Sigmoid colon (tissue), 4 donors: ENCODE measurements at regions not wholly inside any gene's neighbourhood (a gene's known extent, or its start where the extent isn't known, plus 50 kb on each side); places are given as distances from the start of the nearest gene placed in this dataset.

Experiments used
- CTCF ChIP-seq, 4 experiments: fragments of 450-650 bp in 3 of 4; fragments of 200-600 bp in 1 of 4; IDR thresholded peaks; one replicate each; pipeline ENCODE4 v1.5.1; 2016 to 2019; ENCODE audit warnings: antibody characterized with exemption in 4 of 4, mild to moderate bottlenecking in 3 of 4, moderate library complexity in 2 of 4
- EP300 ChIP-seq, 4 donors: sonication (generic); formaldehyde crosslinking; IDR thresholded peaks; one replicate each; pipeline ENCODE4 v1.6.1; 2017; ENCODE audit warnings: antibody characterized with exemption in 4 of 4
- POLR2A ChIP-seq, 2 donors: fragments of 450-650 bp; IDR thresholded peaks; one replicate each; pipeline ENCODE4 v1.6.1; 2016; ENCODE audit warnings: antibody characterized with exemption in 2 of 2, mild to moderate bottlenecking in 2 of 2, moderate library complexity in 2 of 2
- POLR2AphosphoS5 ChIP-seq, 4 donors: sonication (generic); formaldehyde crosslinking; IDR thresholded peaks; one replicate each; pipeline ENCODE4 v1.6.1; 2017; ENCODE audit warnings: antibody characterized with exemption in 4 of 4

- TF ChIP-seq CTCF (IDR thresholded peaks at IDR 0.05) (no peak), POLR2A (IDR thresholded peaks at IDR 0.05) (no peak), POLR2AphosphoS5 (IDR thresholded peaks at IDR 0.05) (no peak), EP300 (IDR thresholded peaks at IDR 0.05) (no peak)
Measured at GRCh38 chr6:112710710-112711109, 363.6 kb downstream of the RFPL4B start.
